ENCODE measurements at regions not wholly inside any gene's neighbourhood (a gene's known extent, or its start where the extent isn't known, plus 50 kb on each side); places are given as distances from the start of the nearest gene placed in this dataset.

DNA sequence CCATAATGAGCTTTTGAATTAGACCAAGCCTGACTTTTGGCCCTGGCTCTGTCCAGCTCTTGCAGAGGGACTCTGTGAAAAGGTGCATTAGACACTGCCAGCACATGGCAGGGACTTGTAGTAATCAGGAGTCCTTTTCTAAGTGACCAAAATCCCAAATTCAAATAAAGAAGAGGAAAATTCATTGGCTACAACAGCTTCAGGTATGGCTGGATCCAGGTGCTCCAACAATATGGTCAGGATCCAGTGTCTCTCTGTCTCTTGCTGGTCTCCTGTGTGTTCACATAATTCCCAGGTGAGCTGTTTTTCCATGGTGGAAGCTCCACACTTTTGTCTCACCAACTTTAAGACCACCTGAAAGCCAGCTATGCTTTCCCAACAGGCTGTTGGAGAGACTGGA is 358.8 kb upstream of the TNRC6C start:
- H3K9me3 ChIP-seq (replicated peaks; ENCODE audit: control insufficient read depth, insufficient read depth, low read depth, low read length), result no peaks in the 10 kb centered on the region
- FAIRE-seq (no peak), ATAC-seq (no peak), DNase-seq (ENCODE audit: extremely low read depth in 1 of 4, low spot score in 3 of 4) (no peak)
- no peaks in the 10 kb centered on the region for H3K79me2 ChIP-seq (ENCODE audit: control insufficient read depth, insufficient read depth, low read length)
- ChIA-PET CTCF (ENCODE audit: low intra/inter-chr PET ratio) (no interaction called here), POLR2A (interaction anchor here (0.6 to 1.1 kb wide), 6 partner anchors 12 to 727 kb away, joined by 3 to 4 read pairs (median 3); no protein-coding TSS in a partner anchor)
- no peak overlapping the region for H3K27ac ChIP-seq (ENCODE audit: extremely low read depth, low read depth, low read length)
- TF ChIP-seq AFF1 (IDR thresholded peaks at IDR 0.05; ENCODE audit: low read depth in 1 of 2, partially characterized antibody in 2 of 2), result no peak
- no peak for TF ChIP-seq HCFC1 (IDR thresholded peaks at IDR 0.05; ENCODE audit: low read depth, low read length)
- TF ChIP-seq ARID4B (CRISPR knock-in tag; IDR thresholded peaks at IDR 0.05), result no peak
- TF ChIP-seq BACH1 (tag; IDR thresholded peaks at IDR 0.05), result no peak
- TF ChIP-seq RBM25 (IDR thresholded peaks at IDR 0.05; ENCODE audit: low read depth, low read length, severe bottlenecking), result peak; percentile 30
- TF ChIP-seq SIN3A (IDR thresholded peaks at IDR 0.05; ENCODE audit: borderline replicate concordance in 2 of 2, control insufficient read depth in 1 of 2, low read depth in 2 of 2, low read length in 2 of 2), result no peak
- TF ChIP-seq ZFP36 (IDR thresholded peaks at IDR 0.05; ENCODE audit: low read depth, low read length, partially characterized antibody), result no peak
- no peak overlapping the region for H3K4me3 ChIP-seq
- H3K36me3 ChIP-seq (ENCODE audit: control insufficient read depth, insufficient read depth, low read length), result no peaks in the 10 kb centered on the region
- H3K4me1 ChIP-seq (replicated peaks in 1 of 2; ENCODE audit: control insufficient read depth in 2 of 2, insufficient read depth in 2 of 2, low read length in 2 of 2), result no peaks in the 10 kb centered on the region
- H3K27me3 ChIP-seq (ENCODE audit: control insufficient read depth in 2 of 2, insufficient read depth in 2 of 2, low read length in 2 of 2), result peaks cover 51 to 90% of the 10 kb centered on the region in 2 experiments
- peaks cover 3% of the 10 kb centered on the region for H3K9me1 ChIP-seq (ENCODE audit: control insufficient read depth, insufficient read depth, low read length)
- no peak overlapping the region for H3K9ac ChIP-seq (ENCODE audit: insufficient read depth in 1 of 2, low read depth in 2 of 2, low read length in 2 of 2)
- H3K4me2 ChIP-seq (ENCODE audit: insufficient read depth, low read length), result no peak overlapping the region
- intact Hi-C loops (cut with micrococcal nuclease), result no loop called here
- no peak overlapping the region for H2AFZ ChIP-seq (ENCODE audit: low read depth, low read length)
- no TSS peak for BruUV-seq (replicated peaks)
- peaks cover 5% of the 10 kb centered on the region for H4K20me1 ChIP-seq (replicated peaks; ENCODE audit: control insufficient read depth, insufficient read depth, low read length)
- in situ Hi-C loops (cut with MboI), result no loop called here
